ENCODE measurements at regions not wholly inside any gene's neighbourhood (a gene's known extent, or its start where the extent isn't known, plus 50 kb on each side); places are given as distances from the start of the nearest gene placed in this dataset. TPM values are rescaled to one million over a fixed set of nuclear protein-coding genes. Genes with fewer than 3 reads are reported as not detected.

DNA sequence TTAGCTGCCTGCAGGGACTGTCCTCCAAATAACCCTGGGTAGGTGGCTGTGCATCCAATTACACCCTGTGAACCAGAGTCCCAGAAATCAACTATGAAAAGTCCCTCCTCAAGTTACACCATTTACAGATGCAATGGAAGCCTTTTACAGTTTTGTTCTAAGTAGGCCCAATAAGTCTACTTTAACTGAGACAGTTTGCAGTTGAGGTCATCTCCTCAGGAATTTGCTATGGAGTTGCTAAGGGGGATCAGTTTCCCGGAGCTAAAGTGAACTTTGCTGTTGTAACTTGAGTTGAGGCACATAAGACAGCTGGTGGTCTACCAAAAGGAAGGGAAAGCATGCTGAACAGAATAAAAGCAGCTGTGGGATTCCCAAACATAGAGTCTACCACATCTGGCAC lies 121.6 kb upstream of the STK26 start:
- peak; percentile 86 for DNase-seq

DNA sequence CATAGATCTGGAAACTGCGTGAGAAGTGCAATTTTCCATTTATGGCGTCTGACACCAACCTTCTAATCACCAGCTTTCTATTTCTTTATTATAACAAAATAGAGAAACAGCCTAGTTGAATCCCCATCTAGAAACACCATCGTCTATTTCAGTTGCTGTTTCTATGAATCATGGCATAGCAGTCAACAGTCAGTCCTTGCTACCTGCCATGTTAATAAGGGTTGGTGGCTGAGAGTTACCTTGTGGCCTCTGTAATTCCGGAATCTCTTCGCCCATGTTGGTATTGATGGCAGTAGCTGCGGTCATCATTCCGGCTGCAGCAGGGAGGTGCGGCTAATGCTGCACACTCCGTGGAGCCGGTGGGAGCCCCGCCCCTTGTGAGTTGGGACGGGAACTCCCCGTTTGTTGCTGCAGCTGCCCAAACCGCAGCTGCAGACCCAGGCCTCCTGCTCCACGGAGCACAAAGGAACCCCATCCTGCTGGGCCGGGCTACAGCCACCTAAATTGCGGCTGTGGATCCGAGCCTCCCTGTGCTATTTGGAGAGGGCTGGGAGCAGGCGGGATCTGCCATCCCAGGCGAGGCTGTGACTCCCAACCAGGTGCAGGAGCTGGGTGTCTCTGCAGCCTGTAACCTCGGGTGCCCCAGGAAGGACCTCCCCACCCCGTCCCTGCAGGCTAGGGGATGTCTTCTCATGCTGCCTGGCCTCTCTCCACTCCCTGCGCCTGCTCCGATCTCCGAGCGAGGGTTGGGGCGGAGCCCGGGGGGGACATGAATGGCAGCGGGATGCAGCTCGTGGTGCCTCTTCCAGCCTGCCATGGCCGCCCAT lies 115.4 kb upstream of the STK26 start:
- DNase-seq, result no peak

DNA sequence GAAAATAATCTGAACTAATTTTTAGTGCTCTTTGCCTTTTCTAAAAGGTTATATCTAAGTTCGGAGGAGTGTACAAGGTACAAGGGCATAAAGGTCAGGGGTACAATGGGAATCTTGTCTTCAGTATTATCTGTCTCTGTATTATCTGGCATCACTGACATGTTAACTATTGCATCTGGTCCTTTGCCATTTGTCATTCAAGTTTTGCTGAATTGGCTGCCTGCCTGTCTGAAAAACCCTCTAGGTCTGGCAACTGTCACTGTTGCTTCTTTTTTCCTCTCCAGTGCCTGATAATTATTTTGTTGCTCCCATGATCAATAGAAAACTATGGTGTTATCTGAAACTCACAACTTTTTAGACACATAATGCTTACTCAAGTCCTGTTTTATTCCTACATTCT lies 112.5 kb upstream of the STK26 start:
- DNase-seq, result peak; percentile 20

DNA sequence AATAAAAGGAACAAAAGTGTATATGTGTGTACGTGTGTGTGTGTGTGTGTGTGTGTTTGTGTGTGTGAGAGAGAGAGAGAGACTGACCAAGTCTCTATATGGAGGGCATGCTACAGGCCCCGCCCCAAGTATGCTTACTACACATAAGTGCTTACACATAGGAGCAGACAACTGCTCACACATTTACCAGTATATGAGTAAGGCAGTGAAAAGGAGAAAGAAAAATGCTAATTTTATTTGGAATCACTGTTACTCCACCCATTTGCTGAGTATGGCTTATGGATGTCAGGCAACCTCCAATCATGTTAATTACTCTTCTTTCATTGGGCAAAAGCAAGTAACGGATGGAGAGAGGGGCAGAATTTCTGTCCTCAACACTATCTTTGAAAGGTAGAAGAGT lies 107.6 kb upstream of the STK26 start:
- DNase-seq, result no peak

DNA sequence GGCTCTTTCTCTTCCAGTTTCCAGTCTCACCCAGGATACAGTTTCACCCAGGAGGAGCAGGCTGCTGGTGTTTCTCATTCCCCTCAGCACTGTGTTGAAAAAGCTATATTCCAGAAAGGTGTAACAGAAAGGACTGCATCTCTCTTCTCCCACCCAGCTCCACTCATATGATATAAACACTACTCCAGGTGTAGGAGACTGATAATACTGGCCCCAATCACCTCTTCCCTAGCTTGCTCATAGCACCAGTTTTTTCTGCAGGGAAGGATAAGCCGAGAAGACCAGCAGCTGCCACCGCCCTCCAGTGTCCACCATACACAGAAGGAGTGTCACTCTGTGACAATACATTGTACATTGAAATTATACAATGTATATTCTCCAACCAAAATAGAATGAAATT lies 105.5 kb upstream of the STK26 start:
- no peak for DNase-seq

DNA sequence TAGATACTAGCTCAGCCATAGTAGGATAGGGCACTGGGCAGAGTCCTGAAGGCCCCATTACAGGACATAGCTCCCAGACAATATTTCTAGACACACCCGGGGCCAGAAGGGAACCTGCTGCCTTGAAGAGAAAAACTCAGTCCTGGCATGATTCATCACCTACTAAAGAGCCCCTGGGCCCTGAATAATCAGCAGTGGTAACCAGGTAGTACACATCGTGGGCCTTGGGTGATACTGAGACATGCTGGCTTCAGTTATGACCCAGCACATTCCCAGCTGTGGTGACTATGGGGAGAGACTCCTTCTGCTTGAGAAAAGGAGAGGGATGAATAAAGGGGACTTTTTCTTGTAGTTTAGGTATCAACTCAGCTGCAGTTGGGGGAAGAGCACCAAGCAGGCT lies 104.3 kb upstream of the STK26 start:
- no peak for DNase-seq

DNA sequence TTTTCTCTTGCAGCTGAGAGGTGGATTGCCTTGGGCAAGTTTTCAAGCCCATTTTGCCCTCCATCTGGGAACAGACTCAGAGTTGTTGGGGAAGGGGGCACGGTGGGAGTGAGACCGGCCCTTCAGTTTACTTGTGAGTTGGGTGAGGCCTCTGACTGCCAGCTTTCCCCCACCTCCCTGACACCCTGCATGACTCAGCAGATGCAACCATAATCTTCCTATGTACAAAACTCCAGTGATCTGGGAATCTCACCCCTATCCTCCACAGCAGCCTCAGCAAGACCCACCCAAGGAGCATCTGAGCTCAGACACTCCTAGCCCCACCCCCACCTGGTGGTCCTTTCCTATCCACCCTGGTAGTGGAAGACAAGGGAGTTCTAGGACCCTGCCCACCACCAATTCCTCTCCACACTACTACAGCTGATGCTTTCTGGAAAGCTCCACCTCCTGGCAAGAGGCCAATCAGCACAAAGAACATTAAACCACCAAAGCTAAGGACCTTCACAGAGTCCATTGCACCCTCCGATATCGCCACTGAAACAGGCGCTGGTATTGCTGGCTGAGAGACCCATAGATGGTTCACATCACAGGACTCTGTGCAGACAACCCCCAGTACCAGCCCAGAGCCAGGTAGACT lies 99.4 kb upstream of the STK26 start:
- DNase-seq, result no peak

DNA sequence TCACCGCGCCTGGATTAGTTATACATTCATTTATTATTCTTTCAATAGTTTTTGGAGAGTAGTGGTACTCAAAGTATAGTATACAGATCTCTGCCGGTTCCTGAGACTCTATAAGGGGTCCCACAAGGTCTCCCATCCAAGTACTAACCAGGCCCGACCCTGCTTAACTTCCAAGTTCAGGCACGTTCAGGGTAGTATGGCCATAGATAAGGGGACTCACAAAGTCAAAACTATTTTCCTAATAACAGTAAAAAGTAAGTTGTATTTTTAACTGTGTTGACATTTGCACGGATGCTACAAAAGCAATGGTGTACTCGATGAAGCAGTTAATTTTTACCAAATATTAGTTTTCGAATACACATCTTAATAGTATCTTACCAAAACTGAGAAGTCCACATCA lies 84.4 kb upstream of the STK26 start:
- no peak for DNase-seq

DNA sequence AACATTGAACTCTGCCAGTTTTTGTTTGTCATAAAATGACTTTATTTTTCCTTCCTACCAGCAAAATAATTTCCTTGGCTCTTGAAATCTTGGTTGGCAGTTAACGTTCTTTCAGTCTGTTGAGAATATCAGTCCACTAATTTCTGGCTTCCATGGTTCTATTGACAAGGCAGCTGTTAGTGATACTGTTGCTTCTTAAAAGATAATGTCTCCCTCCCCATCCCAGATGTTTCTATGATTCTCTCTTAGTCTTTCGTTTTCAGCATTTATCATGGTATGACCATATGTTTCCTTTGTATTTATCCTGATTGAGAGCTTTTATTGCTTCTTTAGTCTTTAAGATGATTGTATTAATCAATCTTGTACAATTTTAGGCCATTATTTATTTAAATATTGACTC lies 81.1 kb upstream of the STK26 start:
- DNase-seq, result peak; percentile 34

DNA sequence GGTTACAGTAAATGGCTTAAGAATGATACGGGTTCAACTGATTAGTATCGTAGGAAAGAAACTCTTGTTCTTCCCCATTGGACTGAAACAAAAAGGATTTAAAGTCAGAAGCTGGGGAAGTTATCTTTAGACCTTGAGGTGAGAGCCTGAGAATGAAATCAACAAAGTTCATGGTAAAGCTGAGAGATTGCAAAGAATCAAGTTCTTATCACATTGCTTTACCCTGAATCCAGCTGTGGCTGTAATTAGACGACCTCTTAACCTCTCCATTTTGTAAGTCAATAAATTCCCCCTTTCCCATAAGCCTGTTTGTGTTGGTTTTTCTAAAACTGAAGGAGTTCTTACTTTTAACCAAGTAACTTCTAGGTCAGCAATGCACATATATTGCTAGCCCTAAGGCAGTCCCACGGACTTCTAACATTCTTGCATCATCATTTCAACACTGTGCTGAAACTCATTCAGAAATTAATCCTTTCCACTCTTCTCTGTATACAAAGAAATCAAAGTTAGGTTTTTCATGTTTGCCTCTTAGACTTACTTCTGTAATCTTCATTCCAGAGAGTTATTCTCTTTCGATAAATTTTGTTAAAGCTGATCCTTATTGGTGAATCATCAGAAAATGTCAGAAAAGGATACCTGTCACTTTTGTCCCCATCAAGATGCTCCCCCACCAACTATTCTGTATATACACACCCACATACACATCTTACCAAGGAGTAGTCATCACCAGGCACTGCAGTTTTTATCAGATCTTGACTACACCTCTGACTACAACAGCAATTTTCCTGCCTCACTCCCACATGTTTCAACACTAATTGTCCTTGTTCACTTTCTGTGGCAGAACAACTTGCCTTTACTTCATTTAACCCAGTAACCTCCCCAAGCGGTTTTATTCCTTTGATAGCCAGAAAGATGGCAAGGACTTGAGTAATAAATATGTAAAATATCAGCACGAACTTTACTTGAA lies 77.9 kb upstream of the STK26 start:
- DNase-seq, result no peak

DNA sequence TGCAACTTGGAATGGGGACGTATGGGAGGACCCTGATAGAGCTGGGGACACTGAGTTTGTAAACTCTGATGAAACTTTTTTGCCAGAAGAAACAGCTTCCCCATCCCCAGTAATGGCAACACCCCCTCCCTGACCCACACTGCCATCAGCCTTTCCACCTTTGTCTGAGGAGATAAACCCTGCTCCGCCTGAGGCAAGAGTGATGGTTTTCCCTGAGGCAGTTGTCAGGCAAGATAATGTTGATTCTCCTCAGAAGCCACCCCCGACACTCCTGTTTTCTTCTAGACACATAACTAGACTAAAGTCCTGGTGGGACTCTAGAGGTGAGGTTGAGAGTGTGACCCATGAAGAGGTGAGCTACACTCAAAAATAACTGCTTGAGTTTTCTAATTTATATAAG lies 71.9 kb upstream of the STK26 start:
- no peak for DNase-seq

DNA sequence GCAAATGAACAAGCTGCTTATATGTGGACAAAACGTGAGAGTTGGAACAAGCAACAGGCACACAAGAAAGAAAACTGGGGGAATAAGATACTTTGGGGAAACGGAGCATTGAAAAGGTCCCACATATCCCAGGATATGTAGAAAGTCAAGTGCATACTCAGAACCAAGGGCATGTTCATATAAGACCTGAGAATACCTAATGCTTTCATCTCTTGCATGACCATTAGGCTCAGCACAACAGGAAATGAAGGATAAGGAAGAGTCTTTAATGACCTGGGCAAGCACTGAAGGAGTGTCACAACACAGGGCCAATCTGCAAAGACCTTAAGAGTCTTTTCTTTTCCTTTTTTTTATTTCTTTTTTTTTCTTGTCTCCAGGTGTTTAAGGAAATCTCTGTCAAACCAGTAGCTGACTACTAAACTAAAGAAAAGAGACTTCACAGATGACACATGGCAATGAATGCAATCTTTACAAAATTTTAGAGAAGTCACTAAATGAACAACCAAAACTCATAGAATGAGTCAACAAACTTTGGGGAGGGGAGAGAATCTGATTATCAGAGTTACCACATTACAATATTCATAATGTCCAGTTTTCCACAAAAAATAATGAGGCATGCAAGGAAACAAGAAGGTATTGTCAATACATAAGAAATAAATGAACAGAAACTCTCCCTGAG lies 67.9 kb upstream of the STK26 start:
- no peak for DNase-seq

DNA sequence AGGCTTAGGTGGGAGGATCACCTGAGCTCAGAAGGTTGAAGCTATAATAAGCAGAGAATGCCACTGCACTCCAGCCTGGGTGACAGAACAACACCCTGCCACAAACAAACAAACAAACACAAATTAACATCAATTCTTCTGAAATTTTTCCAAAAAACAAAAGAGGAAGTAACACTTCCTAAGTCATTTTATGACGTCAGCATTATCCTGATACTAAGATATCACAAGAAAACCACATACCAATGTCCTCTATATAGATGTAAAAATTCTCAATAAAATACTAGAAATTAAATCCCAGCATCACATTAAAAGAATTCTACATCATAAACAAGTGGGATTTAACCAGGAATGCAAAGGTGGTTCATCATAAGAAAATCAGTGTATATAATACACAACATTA lies 64.4 kb upstream of the STK26 start:
- no peak for DNase-seq

DNA sequence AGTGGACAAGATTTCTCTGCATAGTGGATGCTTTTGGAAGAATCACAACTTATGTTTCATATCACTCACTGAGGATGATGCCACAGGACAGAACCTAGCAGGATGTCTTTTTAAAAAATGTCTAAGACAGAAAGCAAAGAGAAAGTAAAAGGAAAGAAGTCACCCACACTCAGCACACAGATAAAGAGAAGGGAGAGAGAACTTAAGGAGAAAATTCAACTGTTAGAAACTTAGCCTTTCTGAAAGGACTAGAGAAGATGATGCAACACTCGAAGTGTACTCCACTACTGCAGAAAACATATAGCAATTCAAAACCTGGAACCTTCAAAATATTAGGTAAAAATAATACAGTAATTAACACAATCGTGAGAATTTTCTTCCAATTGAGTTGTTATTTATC lies 52.8 kb upstream of the STK26 start:
- no peak for DNase-seq

Small RNAs in the stretch of these regions (small RNA-seq; reads per million reads assigned to genes)
- gene AL008629.1 (ENCODE audit: low replicate concordance), result not detected
- not detected for gene HDGFP1 (ENCODE audit: low replicate concordance)
- gene MCRIP2P1 (ENCODE audit: low replicate concordance), result not detected
- not detected for gene RNA5SP514 (ENCODE audit: low replicate concordance)
